ENCODE measurements at regions not wholly inside any gene's neighbourhood (a gene's known extent, or its start where the extent isn't known, plus 50 kb on each side); places are given as distances from the start of the nearest gene placed in this dataset.

DNA sequence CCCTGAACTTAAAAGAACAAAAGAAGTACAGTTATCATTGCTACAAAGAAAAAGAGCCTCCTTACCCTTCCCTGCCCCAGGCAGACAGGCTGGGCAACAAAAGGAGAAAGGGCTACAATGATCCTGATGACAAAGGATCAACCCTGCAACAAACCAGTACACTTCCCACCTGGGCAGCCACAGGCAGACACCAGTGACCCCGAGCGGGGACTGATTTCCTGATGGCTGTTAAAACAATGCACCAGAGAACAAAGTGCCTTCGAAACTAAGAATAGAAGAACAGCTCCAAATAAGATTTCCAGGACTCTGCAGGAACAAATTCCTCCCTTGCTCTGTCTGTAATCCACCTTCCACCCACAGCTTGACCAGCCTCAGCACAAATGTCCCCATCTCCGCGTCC is 106.3 kb upstream of the ARHGEF3 start:
- CTCF ChIA-PET: no interaction called here
- Histone ChIP-seq H2AK5ac (ENCODE audit: low read depth, low read length) (no peak overlapping the region), H4K5ac (ENCODE audit: low read depth, low read length) (no peak overlapping the region), H3K18ac (ENCODE audit: low read depth, low read length) (no peak overlapping the region), H3K4me1 (ENCODE audit: control insufficient read depth, insufficient read depth, low read length) (no peaks in the 10 kb centered on the region; the same call in 1 of the 2 replicates), H2AK9ac (replicated peaks; ENCODE audit: low read depth, low read length, poor library complexity) (no peak overlapping the region), H4K8ac (ENCODE audit: low read depth in 2 of 2, low read length in 2 of 2) (no peak overlapping the region), H3K4ac (ENCODE audit: low read depth, low read length) (no peak overlapping the region), H4K20me1 (ENCODE audit: insufficient read depth, low read length) (no peaks in the 10 kb centered on the region), H3K9me1 (ENCODE audit: insufficient read depth, low read length) (no peaks in the 10 kb centered on the region), H3K36me3 (ENCODE audit: control insufficient read depth, insufficient read depth, low read length) (no peaks in the 10 kb centered on the region), H2BK120ac (ENCODE audit: low read depth, low read length) (no peak overlapping the region), H3K56ac (ENCODE audit: extremely low read depth, insufficient read depth, low read length) (no peak overlapping the region), H3K23ac (ENCODE audit: low read depth, low read length) (no peak overlapping the region), H3K14ac (replicated peaks; ENCODE audit: low read depth, low read length) (no peak overlapping the region), H4K91ac (ENCODE audit: insufficient read depth, low read depth, low read length) (no peak overlapping the region), H2BK15ac (ENCODE audit: low read depth, low read length) (no peak overlapping the region), H2BK20ac (ENCODE audit: low read depth, low read length) (no peak overlapping the region), H3K27me3 (ENCODE audit: control insufficient read depth, insufficient read depth, low read length) (0 out of 2 replicates have a peak, but pooled peaks cover 2% of the 10 kb centered on the region), H3K79me1 (ENCODE audit: low read depth in 1 of 2, low read length in 2 of 2) (no peaks in the 10 kb centered on the region), H2BK5ac (ENCODE audit: low read depth, low read length, poor library complexity, severe bottlenecking) (no peak overlapping the region), H3K9me3 (ENCODE audit: control insufficient read depth, insufficient read depth, low read length) (no peaks in the 10 kb centered on the region), H3K27ac (ENCODE audit: insufficient read depth, low read length) (no peak overlapping the region), H3K4me2 (ENCODE audit: low read depth, low read length) (no peak overlapping the region), H3K4me3 (ENCODE audit: insufficient read depth, low read depth, low read length) (no peak overlapping the region), H2AFZ (replicated peaks; ENCODE audit: low read length, poor library complexity) (no peak overlapping the region), H3K9ac (ENCODE audit: low read depth, low read length) (no peak overlapping the region)
- intact Hi-C loops (cut with micrococcal nuclease): no loop called here
- POLR2A ChIA-PET (ENCODE audit: unreplicated experiment): no interaction called here
- in situ Hi-C loops (cut with MboI; ENCODE audit: low sequenced_read_pairs): no loop called here
- no TSS peak for BruUV-seq (replicated peaks)
- dilution Hi-C loops (cut with HindIII; ENCODE audit: low sequenced_read_pairs, unreplicated experiment): no loop called here
- DNase-seq (no peak), ATAC-seq (ENCODE audit: low read depth) (no peak)
- TF ChIP-seq POLR2A (IDR thresholded peaks at IDR 0.05; ENCODE audit: low read depth, low read length) (no peak), RAD21 (IDR thresholded peaks at IDR 0.05; ENCODE audit: low read length) (no peak), FOS (IDR thresholded peaks at IDR 0.05; ENCODE audit: low read depth, low read length) (no peak), CEBPB (IDR thresholded peaks at IDR 0.05; ENCODE audit: low read depth, low read length) (no peak), CTCF (conservative IDR thresholded peaks at IDR 0.05; ENCODE audit: low read depth, low read length) (no peak), SMC3 (IDR thresholded peaks at IDR 0.05; ENCODE audit: low read depth, low read length) (no peak), NFE2L2 (IDR thresholded peaks at IDR 0.05; ENCODE audit: low read depth, low read length) (no peak), RFX5 (IDR thresholded peaks at IDR 0.05; ENCODE audit: low read depth, low read length) (no peak), RCOR1 (IDR thresholded peaks at IDR 0.05; ENCODE audit: insufficient replicate concordance, low read length) (no peak), MAZ (IDR thresholded peaks at IDR 0.05; ENCODE audit: borderline replicate concordance, low read depth, low read length) (no peak)
- WGBS, 2 experiments (ENCODE audit: extremely low coverage in 2 of 2, insufficient read length in 1 of 2): 67% methylated on average over 1 of the region's 5 CpGs; no CpG with 5 or more reads in 1 of the 2 experiments
